Central memory CD8-positive, alpha-beta T cell (primary cell): ENCODE measurements at regions not wholly inside any gene's neighbourhood (a gene's known extent, or its start where the extent isn't known, plus 50 kb on each side); places are given as distances from the start of the nearest gene placed in this dataset.
"Not testable (repeated sequence)": the region's sequence is repeated elsewhere in the genome, so short reads cannot be mapped to it uniquely, and the experiment has no call there.

Experiments used
- ATAC-seq: fragments of 150-1000 bp; cut with Tn5 transposase; replicated peaks from 2 replicates; pipeline ENCODE4 v1.10.0; 2022; ENCODE audit warnings: mild to moderate bottlenecking, moderate FRiP score, moderate number of reproducible peaks; ENCODE audit not compliant: poor library complexity, severe bottlenecking; ENCODE audit errors: extremely low read depth
- DNase-seq, 2 donors: peaks; one replicate each; pipeline ENCODE4 v3.0.0; 2021; ENCODE audit warnings: low spot score in 2 of 2
- H3K27ac Mint-ChIP-seq: one replicate; pipeline ENCODE4 v1.8.0; 2022; ENCODE audit warnings: low read depth, mild to moderate bottlenecking, moderate library complexity, mixed read lengths
- H3K27me3 Mint-ChIP-seq: one replicate; pipeline ENCODE4 v1.8.0; 2022; ENCODE audit warnings: mixed read lengths
- H3K36me3 Mint-ChIP-seq: one replicate; pipeline ENCODE4 v1.8.0; 2022; ENCODE audit warnings: mild to moderate bottlenecking, moderate library complexity, mixed read lengths; ENCODE audit not compliant: insufficient read depth
- H3K4me1 Mint-ChIP-seq: one replicate; pipeline ENCODE4 v1.8.0; 2022; ENCODE audit warnings: mixed read lengths
- H3K4me3 Mint-ChIP-seq: one replicate; pipeline ENCODE4 v1.8.0; 2022; ENCODE audit warnings: mild to moderate bottlenecking, moderate library complexity, mixed read lengths
- H3K9me3 Mint-ChIP-seq: one replicate; pipeline ENCODE4 v1.8.0; 2022; ENCODE audit warnings: mixed read lengths

DNA sequence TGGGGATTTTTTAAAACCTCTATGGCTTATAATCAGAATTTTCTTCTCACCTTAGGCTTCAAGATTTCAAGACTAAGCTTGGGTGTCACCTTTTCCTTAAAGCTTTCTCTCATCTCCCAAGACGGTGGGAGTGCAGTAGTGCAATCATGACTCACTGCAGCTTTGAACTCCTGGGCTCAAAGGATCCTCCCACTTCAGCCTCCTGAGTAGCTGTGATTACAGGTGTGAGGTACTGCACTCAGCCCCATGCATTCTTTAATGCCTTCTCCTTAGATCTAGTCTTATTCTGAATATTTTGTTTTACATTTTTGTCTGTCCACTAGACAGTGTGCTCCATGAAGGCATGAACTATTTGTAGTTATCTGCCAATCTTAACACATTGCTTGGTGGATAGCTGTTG lies 55.7 kb upstream of the FAT3 start:
- peaks cover 6% of the 10 kb centered on the region for H3K9me3 Mint-ChIP-seq

DNA sequence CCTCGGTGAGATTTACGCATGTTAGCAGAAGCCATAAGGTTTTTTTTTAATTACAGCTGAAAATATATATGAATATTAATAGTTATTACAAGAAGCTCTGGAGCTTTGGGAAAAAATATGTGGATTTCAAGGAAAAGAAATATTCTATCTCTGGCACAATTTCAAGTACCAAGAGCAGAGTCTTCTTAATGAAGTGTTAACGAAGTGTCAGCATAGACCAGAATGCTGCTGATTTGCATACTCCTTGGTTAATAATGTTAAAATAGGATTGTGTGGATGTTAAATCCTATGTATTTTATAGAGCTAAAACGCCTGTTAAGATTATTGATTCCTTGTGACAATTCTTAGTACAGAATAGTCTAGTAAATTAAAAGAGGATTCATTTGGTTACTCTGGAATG lies 57.0 kb upstream of the FAT3 start:
- H3K36me3 Mint-ChIP-seq, result no peaks in the 10 kb centered on the region
- no peak for DNase-seq
- no peak for ATAC-seq
- no peak overlapping the region for H3K27ac Mint-ChIP-seq
- H3K4me3 Mint-ChIP-seq, result no peak overlapping the region
- no peaks in the 10 kb centered on the region for H3K27me3 Mint-ChIP-seq
- H3K4me1 Mint-ChIP-seq, result no peaks in the 10 kb centered on the region
- peaks cover 6% of the 10 kb centered on the region for H3K9me3 Mint-ChIP-seq

More for the DNA sequence above, 55.7 kb upstream of the FAT3 start:
- Mint-ChIP-seq H3K4me3 (no peak overlapping the region), H3K27me3 (no peaks in the 10 kb centered on the region), H3K4me1 (no peaks in the 10 kb centered on the region), H3K27ac (no peak overlapping the region), H3K36me3 (no peaks in the 10 kb centered on the region)
- DNase-seq (no peak), ATAC-seq (no peak)

DNA sequence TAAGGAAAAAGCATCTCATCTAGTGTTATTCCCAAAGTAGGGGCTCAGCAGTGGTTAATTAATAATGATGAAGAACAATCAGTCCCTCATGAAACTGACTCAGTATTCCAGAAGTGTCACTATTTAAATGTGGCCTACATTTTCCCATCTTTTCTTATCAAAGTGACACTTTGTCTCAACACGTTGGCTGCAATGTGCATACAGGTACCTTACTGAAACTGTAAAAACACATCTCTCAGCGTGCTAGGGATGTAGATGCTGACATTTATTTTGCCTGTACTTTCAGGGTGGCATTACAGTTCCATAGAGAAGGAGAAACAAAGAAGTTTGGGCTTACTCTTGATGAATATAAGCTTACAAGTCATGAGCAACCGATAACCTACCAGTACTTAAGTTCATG lies 58.3 kb upstream of the FAT3 start:
- Mint-ChIP-seq H3K4me1 (no peaks in the 10 kb centered on the region), H3K4me3 (no peak overlapping the region), H3K9me3 (peaks cover 6% of the 10 kb centered on the region), H3K36me3 (no peaks in the 10 kb centered on the region), H3K27ac (no peak overlapping the region), H3K27me3 (no peaks in the 10 kb centered on the region)
- DNase-seq (no peak), ATAC-seq (no peak)

DNA sequence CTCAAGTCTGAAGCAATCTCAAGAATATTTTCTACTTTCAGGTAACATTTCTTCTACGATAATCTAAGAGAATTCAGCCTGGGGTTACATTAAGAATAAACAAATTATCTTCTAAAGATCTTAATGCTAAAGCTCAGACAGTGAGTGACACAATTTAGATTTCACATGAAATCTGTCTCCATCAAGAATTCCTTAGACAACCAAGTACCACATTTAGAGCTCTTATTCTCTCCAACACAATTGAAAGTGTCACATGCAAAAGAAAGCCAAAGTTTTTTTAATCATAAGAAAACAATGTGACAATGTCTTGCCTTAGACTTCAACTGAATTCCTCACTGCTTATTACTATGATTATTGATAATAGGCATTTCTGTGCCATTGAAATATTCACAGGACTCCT lies 60.7 kb upstream of the FAT3 start:
- DNase-seq, result no peak
- Mint-ChIP-seq H3K9me3 (no peaks in the 10 kb centered on the region), H3K4me1 (no peaks in the 10 kb centered on the region), H3K27me3 (no peaks in the 10 kb centered on the region), H3K27ac (no peak overlapping the region), H3K4me3 (no peak overlapping the region), H3K36me3 (no peaks in the 10 kb centered on the region)
- no peak for ATAC-seq

DNA sequence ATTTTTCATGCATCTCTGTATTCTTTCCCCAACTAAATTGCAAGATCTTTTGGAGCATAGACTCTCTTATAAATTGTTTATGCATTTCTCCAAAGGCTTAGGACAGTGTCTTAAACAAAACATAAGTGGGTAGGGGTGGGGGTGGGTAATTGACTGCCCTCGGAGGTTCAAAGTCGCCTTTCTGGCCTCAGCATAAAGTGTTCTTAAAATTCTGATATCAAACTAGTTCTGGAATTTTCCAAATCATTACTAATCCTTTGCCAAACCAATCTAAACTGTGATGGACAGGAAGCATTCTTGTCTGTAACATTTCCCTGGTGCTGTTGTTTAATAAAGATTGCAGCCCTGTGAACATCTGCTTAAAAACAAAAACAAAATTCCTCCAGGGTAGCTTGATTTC lies 61.8 kb upstream of the FAT3 start:
- H3K4me3 Mint-ChIP-seq, result no peak overlapping the region
- no peak overlapping the region for H3K27ac Mint-ChIP-seq
- no peaks in the 10 kb centered on the region for H3K27me3 Mint-ChIP-seq
- DNase-seq (no peak), ATAC-seq (no peak)
- no peaks in the 10 kb centered on the region for H3K4me1 Mint-ChIP-seq
- H3K36me3 Mint-ChIP-seq, result no peaks in the 10 kb centered on the region
- no peaks in the 10 kb centered on the region for H3K9me3 Mint-ChIP-seq

DNA sequence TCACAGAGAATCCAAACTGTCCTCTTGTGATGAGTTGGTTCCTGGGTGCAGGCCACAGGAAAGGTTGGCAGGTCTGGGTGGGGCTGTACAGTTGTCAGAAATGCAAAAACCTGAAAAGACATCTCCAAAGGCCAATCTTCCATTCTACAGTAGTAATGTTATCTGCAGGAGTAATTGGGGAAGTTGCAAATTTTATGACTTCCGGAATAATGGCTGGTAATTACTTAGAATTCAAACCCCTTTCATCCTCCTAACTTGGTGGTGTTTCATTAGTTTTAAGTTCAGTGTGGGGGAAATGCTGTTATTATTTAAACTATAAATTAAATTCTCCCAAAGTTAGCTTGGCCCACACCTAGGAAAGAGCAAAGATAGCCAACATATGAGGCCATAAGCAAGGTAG lies 64.7 kb upstream of the FAT3 start:
- DNase-seq (no peak), ATAC-seq (no peak)
- Mint-ChIP-seq H3K4me1 (no peaks in the 10 kb centered on the region), H3K27me3 (no peaks in the 10 kb centered on the region), H3K36me3 (no peaks in the 10 kb centered on the region), H3K27ac (no peak overlapping the region), H3K9me3 (no peaks in the 10 kb centered on the region), H3K4me3 (no peak overlapping the region)

GRCh38 chr11:92157390-92157789 lies 67.2 kb upstream of the FAT3 start:
- H3K4me1 Mint-ChIP-seq, H3K36me3 Mint-ChIP-seq, H3K27me3 Mint-ChIP-seq: not testable (repeated sequence)

DNA sequence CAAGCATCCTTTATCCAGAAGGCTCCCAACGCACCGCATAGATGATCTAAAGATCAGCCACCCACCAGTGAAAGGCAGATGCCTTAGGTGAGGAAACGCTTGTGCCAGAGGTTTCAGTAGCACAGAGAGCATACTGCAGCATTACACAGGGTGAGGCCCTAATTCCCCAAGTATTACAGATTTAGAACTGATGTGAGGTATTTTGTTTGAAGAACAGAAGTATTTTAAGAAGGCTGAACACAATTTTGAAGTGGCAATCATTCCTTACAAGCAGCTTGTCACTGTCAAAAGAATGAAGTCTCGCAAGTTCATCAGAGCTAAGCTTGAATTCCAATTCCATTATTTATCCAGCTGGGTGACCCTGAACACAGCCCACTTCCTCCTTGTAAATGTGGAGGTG lies 70.0 kb upstream of the FAT3 start:
- Mint-ChIP-seq H3K9me3 (peaks cover 16% of the 10 kb centered on the region), H3K27me3 (no peaks in the 10 kb centered on the region), H3K27ac (no peak overlapping the region), H3K4me1 (no peaks in the 10 kb centered on the region), H3K36me3 (no peaks in the 10 kb centered on the region), H3K4me3 (no peak overlapping the region)
- no peak for ATAC-seq
- no peak for DNase-seq

More at GRCh38 chr11:92157390-92157789, 67.2 kb upstream of the FAT3 start:
- not testable (repeated sequence) for ATAC-seq, H3K9me3 Mint-ChIP-seq, DNase-seq, H3K27ac Mint-ChIP-seq, H3K4me3 Mint-ChIP-seq

DNA sequence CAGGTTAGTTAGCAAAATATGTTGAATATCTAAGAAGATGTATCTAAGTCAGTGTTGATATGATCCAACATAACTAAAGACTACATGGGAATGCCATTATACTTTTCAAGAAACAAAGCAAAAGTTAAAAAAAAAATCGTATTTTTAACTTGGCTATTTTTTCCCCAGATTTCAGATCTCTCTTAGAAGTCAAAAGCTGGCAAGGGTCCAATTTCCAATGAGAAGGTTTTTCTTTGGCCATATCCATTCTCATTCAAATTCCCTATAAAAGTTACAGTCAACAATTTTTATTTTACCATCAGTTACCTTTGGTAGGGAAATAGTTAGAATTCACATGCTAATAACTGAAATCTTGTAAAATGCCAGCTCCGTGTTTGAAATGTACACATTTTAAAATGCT lies 70.5 kb upstream of the FAT3 start:
- Mint-ChIP-seq H3K9me3 (peaks cover 16% of the 10 kb centered on the region), H3K27me3 (no peaks in the 10 kb centered on the region), H3K4me1 (no peaks in the 10 kb centered on the region), H3K36me3 (no peaks in the 10 kb centered on the region), H3K4me3 (no peak overlapping the region), H3K27ac (no peak overlapping the region)
- no peak for DNase-seq
- ATAC-seq, result no peak

- Mint-ChIP-seq H3K9me3 (peaks cover 16% of the 10 kb centered on the region), H3K4me1 (no peaks in the 10 kb centered on the region), H3K27me3 (no peaks in the 10 kb centered on the region), H3K36me3 (no peaks in the 10 kb centered on the region), H3K4me3 (no peak overlapping the region), H3K27ac (no peak overlapping the region)
- DNase-seq (no peak), ATAC-seq (no peak)
These were observed 71.1 kb upstream of the FAT3 start for GRCh38 chr11:92153542-92153941.

DNA sequence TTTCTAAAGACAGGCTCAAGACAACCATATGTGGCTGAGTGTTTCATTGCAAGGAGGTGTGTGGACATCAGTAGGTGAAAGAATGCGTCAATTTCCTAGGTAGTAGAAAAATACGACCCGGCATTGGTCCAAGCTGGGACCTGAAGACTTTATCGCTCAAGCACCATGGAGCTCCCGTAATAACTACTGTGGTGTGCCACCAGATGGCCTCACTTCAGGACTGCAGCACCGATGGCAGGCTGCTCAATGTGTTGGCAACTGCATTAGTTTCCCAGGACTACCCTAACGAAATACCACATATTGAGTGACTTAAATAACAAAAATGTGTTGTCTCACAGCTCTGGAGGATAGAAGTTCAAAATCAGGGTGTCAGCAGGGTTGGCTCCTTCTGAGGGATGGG lies 72.4 kb upstream of the FAT3 start:
- no peak for ATAC-seq
- Mint-ChIP-seq H3K4me1 (no peaks in the 10 kb centered on the region), H3K9me3 (peaks cover 16% of the 10 kb centered on the region), H3K27ac (no peak overlapping the region), H3K4me3 (no peak overlapping the region), H3K27me3 (no peaks in the 10 kb centered on the region), H3K36me3 (no peaks in the 10 kb centered on the region)
- DNase-seq, result no peak

DNA sequence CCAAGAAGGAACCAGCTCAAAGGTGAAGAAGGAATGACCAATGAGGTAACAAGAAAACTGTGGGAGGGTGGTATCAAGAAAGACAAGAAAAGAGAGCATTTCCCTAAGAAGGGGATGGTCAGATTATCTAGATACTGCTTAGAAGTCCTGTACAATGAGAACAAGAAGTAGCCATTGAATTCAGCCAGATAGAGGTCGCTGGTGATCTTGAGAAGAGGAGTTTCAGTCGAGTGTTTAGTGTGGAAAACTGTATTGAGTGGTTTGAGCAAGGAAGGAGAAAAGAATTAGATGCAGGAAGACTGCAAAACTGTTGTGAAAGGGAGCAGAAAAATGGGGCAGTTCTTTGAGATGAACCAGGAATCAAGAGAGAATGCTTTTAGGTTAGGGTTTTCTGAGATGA lies 74.6 kb upstream of the FAT3 start:
- H3K36me3 Mint-ChIP-seq, result no peaks in the 10 kb centered on the region
- H3K4me3 Mint-ChIP-seq, result no peak overlapping the region
- ATAC-seq, result no peak
- H3K4me1 Mint-ChIP-seq, result no peaks in the 10 kb centered on the region
- H3K9me3 Mint-ChIP-seq, result peaks cover 16% of the 10 kb centered on the region
- H3K27ac Mint-ChIP-seq, result no peak overlapping the region
- no peak for DNase-seq
- no peaks in the 10 kb centered on the region for H3K27me3 Mint-ChIP-seq

DNA sequence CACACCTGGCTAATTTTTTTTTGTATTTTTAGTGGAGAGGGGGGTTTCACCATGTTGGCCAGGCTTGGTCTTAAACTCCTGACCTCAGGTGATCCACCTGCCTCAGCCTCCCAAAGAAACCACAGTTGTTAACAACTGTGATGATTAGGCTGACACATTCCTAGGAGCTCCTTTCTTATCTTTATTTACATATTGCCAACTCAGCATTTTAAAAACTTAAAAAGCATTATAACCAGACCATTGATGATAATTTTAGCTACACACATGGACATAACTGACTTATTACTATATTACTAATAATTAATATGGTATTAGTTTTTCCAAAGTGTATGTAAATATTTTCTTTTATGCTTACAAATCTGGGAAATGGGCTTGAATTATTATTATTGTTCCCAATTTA lies 82.9 kb upstream of the FAT3 start:
- no peak overlapping the region for H3K4me3 Mint-ChIP-seq
- peaks cover 2% of the 10 kb centered on the region for H3K36me3 Mint-ChIP-seq

DNA sequence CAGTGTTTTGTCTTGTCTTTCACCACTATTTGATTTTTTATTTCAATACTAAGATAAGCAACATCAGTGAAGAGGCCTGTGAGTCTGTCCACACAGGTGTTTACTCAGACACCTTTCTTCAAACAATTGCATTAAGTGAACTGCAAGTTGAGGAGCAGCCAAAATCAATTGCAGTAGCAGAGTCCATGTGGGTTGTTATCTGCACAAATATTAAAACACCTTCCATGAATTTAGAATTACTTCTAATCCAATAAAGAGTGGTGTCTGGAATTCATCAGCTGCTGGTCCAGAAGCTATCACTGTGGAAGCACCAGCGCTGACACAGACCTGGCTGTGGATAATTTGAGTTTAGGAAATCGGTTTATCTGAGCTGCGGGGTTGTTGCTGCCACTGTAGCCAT lies 83.5 kb upstream of the FAT3 start:
- H3K27ac Mint-ChIP-seq, result no peak overlapping the region
- H3K4me3 Mint-ChIP-seq, result no peak overlapping the region
- no peaks in the 10 kb centered on the region for H3K27me3 Mint-ChIP-seq
- H3K9me3 Mint-ChIP-seq, result peaks cover 33% of the 10 kb centered on the region
- H3K36me3 Mint-ChIP-seq, result peaks cover 2% of the 10 kb centered on the region
- no peak for ATAC-seq
- DNase-seq, result no peak
- no peaks in the 10 kb centered on the region for H3K4me1 Mint-ChIP-seq

More for the DNA sequence above, 82.9 kb upstream of the FAT3 start:
- Mint-ChIP-seq H3K4me1 (no peaks in the 10 kb centered on the region), H3K9me3 (peaks cover 27% of the 10 kb centered on the region), H3K27me3 (no peaks in the 10 kb centered on the region), H3K27ac (no peak overlapping the region)
- DNase-seq (no peak), ATAC-seq (no peak)
